GM21825 (cell line): ENCODE measurements at regions not wholly inside any gene's neighbourhood (a gene's known extent, or its start where the extent isn't known, plus 50 kb on each side); places are given as distances from the start of the nearest gene placed in this dataset.

ENCODE experiments used
- ATAC-seq: cut with Tn5 transposase; IDR thresholded peaks from one replicate; pipeline ENCODE4 v1.9.1; 2021; ENCODE audit warnings: mild to moderate bottlenecking, moderate library complexity; ENCODE audit not compliant: unreplicated experiment

DNA sequence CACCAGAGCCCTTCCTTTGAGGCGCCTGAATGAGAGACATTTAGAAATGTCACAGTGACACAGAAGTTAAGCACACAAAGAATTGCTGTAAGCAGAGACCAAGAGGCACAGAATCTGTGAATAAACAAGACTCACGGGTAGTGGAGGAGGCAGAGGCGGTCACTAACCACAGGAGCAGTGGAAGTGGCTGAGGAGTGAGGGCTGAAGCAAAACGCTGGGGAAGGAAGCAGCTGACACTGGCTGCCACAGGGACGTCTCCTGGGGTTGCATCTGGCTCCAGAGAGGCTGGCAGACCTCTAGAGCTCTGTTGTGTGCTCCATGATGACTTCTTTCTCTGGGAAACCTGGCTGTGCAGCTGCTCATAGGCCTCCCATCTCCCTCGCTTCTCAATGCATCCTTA is 65.0 kb upstream of the SLC2A12 start:
- ATAC-seq = no peak

DNA sequence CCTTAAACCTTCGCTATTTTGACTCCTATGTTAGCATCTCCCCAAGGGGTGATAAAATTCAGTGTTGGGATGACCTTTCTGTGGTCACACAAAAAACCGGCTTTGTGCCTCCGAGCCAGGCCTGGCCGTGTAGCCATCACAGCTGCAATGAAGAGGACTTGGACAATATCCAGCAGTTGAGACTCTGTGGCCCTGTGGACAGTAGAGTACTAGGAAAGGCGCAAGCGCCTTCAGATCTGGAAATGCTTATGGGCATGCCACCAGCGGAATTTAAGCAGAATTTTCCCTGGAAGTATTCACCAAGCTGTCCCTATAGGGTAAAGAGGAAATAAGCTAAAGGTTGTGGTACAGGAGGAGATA is 63.3 kb upstream of the SLC2A12 start:
- no peak for ATAC-seq

DNA sequence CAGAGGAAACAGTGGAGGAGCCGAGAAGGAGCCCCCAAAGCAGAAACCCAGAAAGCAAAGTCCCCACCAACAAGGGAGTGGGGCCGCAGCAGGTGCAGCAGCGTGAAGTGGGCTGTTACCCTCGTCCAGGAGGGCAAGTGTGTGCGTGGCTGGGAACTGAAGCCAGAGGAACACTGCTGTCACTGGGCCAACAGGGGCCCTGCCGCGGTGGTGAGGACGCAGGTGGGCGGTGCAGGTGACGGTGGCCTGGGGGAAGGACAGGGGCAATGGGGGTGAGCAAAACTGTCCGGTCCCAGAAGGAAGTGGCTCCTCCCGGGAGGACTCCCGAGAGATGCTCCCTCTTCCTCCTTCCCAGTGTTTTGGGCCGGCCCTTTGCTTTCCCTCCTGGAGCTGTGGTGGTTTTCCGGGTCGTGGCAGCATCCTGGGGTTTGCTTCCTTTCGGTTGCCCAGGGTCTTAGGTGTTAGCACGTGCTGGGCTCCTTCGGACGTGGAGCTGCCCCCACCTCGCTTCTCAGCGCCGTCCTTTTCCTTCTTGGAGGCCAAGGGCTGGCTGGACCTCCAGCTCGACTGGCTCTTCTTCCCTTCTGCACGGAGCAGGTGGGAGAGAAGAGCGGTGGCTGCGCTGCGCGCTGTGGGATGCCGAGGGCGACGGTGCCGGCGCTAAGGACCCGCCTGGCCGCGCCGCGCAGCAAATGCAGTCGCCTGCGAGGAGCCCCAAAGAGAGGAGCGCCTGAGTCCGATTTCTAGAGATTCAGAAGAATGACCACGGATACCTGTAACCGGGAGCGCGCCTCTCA is 62.7 kb upstream of the SLC2A12 start:
- ATAC-seq = no peak

DNA sequence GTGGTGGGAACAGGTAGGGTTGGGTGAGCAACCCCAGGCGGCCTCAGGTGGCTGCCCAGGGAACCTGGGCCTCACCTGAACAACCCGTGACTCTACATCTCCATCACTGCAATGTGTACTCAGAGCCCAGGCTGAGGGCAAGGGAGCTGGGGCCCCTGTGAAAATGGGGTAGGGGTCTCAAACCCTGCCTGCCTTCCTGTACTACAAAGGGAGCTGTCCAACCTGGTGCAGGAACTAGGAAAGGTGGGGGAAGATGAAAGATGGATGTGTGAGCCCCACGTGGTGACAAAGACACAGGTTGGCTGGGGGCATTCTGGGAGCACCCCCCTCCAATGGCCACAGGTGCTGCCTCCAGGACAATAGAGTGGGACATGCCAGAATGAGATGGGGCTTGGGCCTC is 62.1 kb upstream of the SLC2A12 start:
- ATAC-seq = no peak

DNA sequence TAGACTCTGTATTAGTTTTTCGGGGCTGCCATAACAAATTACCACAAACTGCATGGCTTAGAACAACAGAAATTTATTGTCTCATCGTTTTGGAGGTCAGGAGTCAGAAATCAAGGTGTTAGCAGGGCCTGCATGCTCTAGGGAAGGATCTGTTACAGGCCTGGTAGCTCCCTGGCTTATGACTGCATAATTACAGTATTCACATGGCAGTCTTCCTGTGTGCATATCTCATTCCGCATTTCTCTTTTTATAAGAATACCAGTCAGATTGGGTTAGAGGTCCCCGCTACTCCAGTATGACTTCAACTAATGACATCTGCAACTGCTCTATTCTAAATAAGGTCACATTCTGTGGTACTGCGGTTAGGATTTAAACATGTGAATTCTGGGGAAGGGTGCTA is 59.3 kb upstream of the SLC2A12 start:
- no peak for ATAC-seq

DNA sequence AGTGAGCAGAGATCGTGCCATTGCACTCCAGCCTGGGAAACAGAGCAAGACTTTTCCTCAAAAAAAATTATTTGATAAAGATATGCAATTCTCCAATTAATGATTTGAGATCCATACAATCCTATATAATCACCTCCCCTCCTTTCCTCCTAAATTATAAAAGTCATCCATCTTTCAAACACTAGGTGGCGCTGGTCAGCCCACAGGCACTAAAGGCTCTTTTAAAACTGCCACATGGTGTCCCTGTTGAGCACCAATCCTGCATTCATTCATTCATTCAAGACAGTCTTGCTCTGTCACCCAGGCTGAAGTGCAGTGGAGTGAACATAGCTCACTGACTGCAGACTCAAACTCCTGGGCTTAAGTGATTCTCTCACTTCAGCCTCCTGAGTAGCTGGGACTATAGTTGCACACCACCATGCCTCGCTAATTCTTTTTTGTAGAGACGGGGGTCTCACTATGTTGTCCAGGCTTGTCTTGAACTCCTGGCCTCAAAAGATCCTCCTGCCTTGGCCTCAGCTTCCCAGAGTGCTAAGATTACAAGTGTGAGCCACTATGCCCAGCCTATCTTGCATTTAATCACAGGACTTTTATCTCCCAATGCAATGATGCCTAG is 58.7 kb upstream of the SLC2A12 start:
- peak; percentile 64 for ATAC-seq

DNA sequence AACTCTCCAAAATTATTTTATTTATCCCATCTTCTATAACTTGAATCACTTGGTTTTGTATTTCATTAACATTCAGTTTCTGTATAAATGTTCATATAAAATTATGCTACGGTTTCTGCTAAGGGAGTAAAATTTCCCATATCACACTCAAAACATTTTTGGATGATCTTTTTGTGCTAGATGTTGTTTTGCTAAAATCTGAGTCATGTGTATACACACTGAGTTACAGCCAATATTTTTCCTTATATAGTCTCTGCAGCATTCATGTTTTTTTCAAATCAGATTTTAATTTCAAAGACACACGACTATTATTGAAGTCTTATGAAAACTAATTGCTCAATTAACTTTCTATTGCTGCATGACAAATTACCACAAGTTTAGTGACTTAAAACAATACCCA is 54.3 kb upstream of the SLC2A12 start:
- no peak for ATAC-seq

DNA sequence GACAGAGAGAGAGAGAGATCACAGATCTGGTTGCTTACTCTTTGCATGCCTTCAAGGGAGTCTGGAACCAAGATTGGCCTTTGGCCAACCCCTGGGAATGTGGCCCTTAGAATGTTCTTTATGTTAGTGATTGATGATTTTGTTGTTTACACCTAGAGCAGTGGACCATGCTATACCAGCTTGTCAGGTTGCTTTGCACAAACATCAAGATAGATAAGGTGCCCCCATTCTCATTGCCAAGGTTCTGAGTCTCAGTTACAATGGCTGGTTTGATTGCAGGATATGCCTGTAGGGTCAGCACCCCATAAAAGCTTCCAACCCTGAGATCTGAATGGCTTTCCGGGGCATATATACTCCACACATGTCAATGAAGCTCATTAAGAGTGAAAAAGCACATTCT is 53.5 kb upstream of the SLC2A12 start:
- no peak for ATAC-seq

DNA sequence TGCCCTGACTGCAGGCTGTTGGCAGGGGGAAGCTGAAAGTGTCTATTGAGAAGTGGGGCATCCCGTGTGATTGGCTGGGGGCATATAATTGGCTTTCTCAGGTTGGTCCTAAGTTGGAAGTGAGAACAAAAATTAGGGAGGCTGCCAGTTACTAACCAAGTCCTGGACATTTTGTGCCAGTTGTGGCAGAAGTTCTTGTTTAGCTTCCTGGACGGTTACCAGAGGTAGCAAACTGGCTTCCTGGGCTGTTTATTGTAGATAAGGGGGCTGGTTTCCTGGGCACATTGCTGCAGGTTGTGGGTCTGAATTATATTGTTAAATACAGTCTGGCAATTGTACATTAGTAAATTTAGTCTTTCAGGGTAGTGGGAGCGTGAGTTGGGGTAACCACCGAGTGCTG is 50.6 kb upstream of the SLC2A12 start:
- ATAC-seq = no peak
